Endothelial cell (in vitro differentiated cells): ENCODE measurements at regions not wholly inside any gene's neighbourhood (a gene's known extent, or its start where the extent isn't known, plus 50 kb on each side); places are given as distances from the start of the nearest gene placed in this dataset.

ENCODE experiments used
- DNase-seq: peaks from one replicate; pipeline ENCODE4 v3.0.0; 2021; ENCODE audit warnings: low spot score
- H3K27ac Mint-ChIP-seq: one replicate; pipeline ENCODE4 v1.8.0; 2021; ENCODE audit warnings: mixed read lengths, inconsistent platforms; ENCODE audit not compliant: unreplicated experiment
- H3K27me3 Mint-ChIP-seq: one replicate; pipeline ENCODE4 v1.8.0; 2021; ENCODE audit warnings: mild to moderate bottlenecking, moderate library complexity, mixed read lengths, inconsistent platforms; ENCODE audit not compliant: unreplicated experiment
- H3K36me3 Mint-ChIP-seq: one replicate; pipeline ENCODE4 v1.8.0; 2021; ENCODE audit warnings: mild to moderate bottlenecking, low read depth, mixed read lengths, inconsistent platforms; ENCODE audit not compliant: unreplicated experiment
- H3K4me1 Mint-ChIP-seq: one replicate; pipeline ENCODE4 v1.8.0; 2021; ENCODE audit warnings: mild to moderate bottlenecking, mixed read lengths, inconsistent platforms; ENCODE audit not compliant: unreplicated experiment
- H3K4me3 Mint-ChIP-seq: one replicate; pipeline ENCODE4 v1.8.0; 2021; ENCODE audit warnings: mild to moderate bottlenecking, mixed read lengths, inconsistent platforms; ENCODE audit not compliant: unreplicated experiment
- H3K9me3 Mint-ChIP-seq: one replicate; pipeline ENCODE4 v1.8.0; 2021; ENCODE audit warnings: mixed read lengths, inconsistent platforms; ENCODE audit not compliant: unreplicated experiment
- CTCF ChIP-seq: fragments of 200-600 bp; sonication (generic); IDR thresholded peaks from one replicate; pipeline ENCODE4 v1.5.0; 2021; ENCODE audit warnings: antibody characterized with exemption; ENCODE audit not compliant: unreplicated experiment

- no peak for TF ChIP-seq CTCF
- no peaks in the 10 kb centered on the region for H3K36me3 Mint-ChIP-seq
- peaks cover 6% of the 10 kb centered on the region for H3K27me3 Mint-ChIP-seq
- no peak overlapping the region for H3K4me3 Mint-ChIP-seq
- H3K9me3 Mint-ChIP-seq = no peaks in the 10 kb centered on the region
- no peak for DNase-seq
- peaks cover 8% of the 10 kb centered on the region for H3K4me1 Mint-ChIP-seq
- no peak overlapping the region for H3K27ac Mint-ChIP-seq
Measured at GRCh38 chr9:95788521-95788991, 86.9 kb upstream of the ERCC6L2 start.

GRCh38 chr9:95788021-95788420 is 87.5 kb upstream of the ERCC6L2 start:
- H3K36me3 Mint-ChIP-seq = no peaks in the 10 kb centered on the region
- no peak overlapping the region for H3K27ac Mint-ChIP-seq
- H3K4me1 Mint-ChIP-seq = peaks cover 8% of the 10 kb centered on the region
- TF ChIP-seq CTCF = no peak
- H3K27me3 Mint-ChIP-seq = peaks cover 4% of the 10 kb centered on the region
- no peak overlapping the region for H3K4me3 Mint-ChIP-seq
- no peaks in the 10 kb centered on the region for H3K9me3 Mint-ChIP-seq
- DNase-seq = no peak

- Mint-ChIP-seq H3K36me3 (no peaks in the 10 kb centered on the region), H3K27ac (no peak overlapping the region), H3K4me3 (no peak overlapping the region), H3K9me3 (no peaks in the 10 kb centered on the region), H3K27me3 (peaks cover 3% of the 10 kb centered on the region), H3K4me1 (peaks cover 3% of the 10 kb centered on the region)
- no peak for DNase-seq
- TF ChIP-seq CTCF = no peak
Measured at GRCh38 chr9:95785209-95785608, 90.3 kb upstream of the ERCC6L2 start.

GRCh38 chr9:95784318-95784717 is 91.2 kb upstream of the ERCC6L2 start:
- no peak for TF ChIP-seq CTCF
- DNase-seq = no peak
- Mint-ChIP-seq H3K4me3 (no peak overlapping the region), H3K27me3 (peaks cover 3% of the 10 kb centered on the region), H3K4me1 (peaks cover 4% of the 10 kb centered on the region), H3K9me3 (no peaks in the 10 kb centered on the region), H3K36me3 (no peaks in the 10 kb centered on the region), H3K27ac (no peak overlapping the region)

GRCh38 chr9:95783426-95783975 is 92.0 kb upstream of the ERCC6L2 start:
- no peak for TF ChIP-seq CTCF
- Mint-ChIP-seq H3K4me1 (peaks cover 9% of the 10 kb centered on the region), H3K9me3 (no peaks in the 10 kb centered on the region), H3K27me3 (peaks cover 3% of the 10 kb centered on the region), H3K27ac (no peak overlapping the region), H3K4me3 (no peak overlapping the region), H3K36me3 (no peaks in the 10 kb centered on the region)
- DNase-seq = no peak
